Endothelial cell (in vitro differentiated cells): ENCODE measurements at regions not wholly inside any gene's neighbourhood (a gene's known extent, or its start where the extent isn't known, plus 50 kb on each side); places are given as distances from the start of the nearest gene placed in this dataset.

Experiments used
- DNase-seq: peaks from one replicate; pipeline ENCODE4 v3.0.0; 2021; ENCODE audit warnings: low spot score
- H3K27ac Mint-ChIP-seq: one replicate; pipeline ENCODE4 v1.8.0; 2021; ENCODE audit warnings: mixed read lengths, inconsistent platforms; ENCODE audit not compliant: unreplicated experiment
- H3K27me3 Mint-ChIP-seq: one replicate; pipeline ENCODE4 v1.8.0; 2021; ENCODE audit warnings: mild to moderate bottlenecking, moderate library complexity, mixed read lengths, inconsistent platforms; ENCODE audit not compliant: unreplicated experiment
- H3K36me3 Mint-ChIP-seq: one replicate; pipeline ENCODE4 v1.8.0; 2021; ENCODE audit warnings: mild to moderate bottlenecking, low read depth, mixed read lengths, inconsistent platforms; ENCODE audit not compliant: unreplicated experiment
- H3K4me1 Mint-ChIP-seq: one replicate; pipeline ENCODE4 v1.8.0; 2021; ENCODE audit warnings: mild to moderate bottlenecking, mixed read lengths, inconsistent platforms; ENCODE audit not compliant: unreplicated experiment
- H3K4me3 Mint-ChIP-seq: one replicate; pipeline ENCODE4 v1.8.0; 2021; ENCODE audit warnings: mild to moderate bottlenecking, mixed read lengths, inconsistent platforms; ENCODE audit not compliant: unreplicated experiment
- H3K9me3 Mint-ChIP-seq: one replicate; pipeline ENCODE4 v1.8.0; 2021; ENCODE audit warnings: mixed read lengths, inconsistent platforms; ENCODE audit not compliant: unreplicated experiment
- CTCF ChIP-seq: fragments of 200-600 bp; sonication (generic); IDR thresholded peaks from one replicate; pipeline ENCODE4 v1.5.0; 2021; ENCODE audit warnings: antibody characterized with exemption; ENCODE audit not compliant: unreplicated experiment

DNA sequence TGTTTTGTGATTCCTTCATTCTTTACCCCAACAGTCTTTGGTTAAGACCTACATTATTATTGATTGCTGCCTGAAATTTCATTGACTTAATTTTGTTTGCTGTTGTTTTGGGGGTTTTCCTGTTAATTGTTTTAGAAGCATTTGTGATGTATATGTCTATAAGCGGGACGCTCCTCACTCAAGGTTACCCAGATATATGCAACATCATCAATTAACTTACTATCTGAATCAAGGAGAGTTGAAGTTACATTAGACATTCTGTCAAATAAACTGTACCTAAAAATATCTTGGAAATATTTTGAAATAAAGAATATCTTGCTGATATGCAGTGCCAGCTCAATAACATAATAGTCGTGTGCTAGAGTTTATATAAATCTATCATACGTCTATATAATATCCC lies 125.9 kb upstream of the CDH18 start:
- no peak overlapping the region for H3K27ac Mint-ChIP-seq
- DNase-seq: no peak
- H3K36me3 Mint-ChIP-seq: no peaks in the 10 kb centered on the region
- no peak for TF ChIP-seq CTCF
- no peak overlapping the region for H3K4me3 Mint-ChIP-seq
- no peaks in the 10 kb centered on the region for H3K9me3 Mint-ChIP-seq
- H3K27me3 Mint-ChIP-seq: peaks cover 2% of the 10 kb centered on the region
- H3K4me1 Mint-ChIP-seq: peaks cover 3% of the 10 kb centered on the region

DNA sequence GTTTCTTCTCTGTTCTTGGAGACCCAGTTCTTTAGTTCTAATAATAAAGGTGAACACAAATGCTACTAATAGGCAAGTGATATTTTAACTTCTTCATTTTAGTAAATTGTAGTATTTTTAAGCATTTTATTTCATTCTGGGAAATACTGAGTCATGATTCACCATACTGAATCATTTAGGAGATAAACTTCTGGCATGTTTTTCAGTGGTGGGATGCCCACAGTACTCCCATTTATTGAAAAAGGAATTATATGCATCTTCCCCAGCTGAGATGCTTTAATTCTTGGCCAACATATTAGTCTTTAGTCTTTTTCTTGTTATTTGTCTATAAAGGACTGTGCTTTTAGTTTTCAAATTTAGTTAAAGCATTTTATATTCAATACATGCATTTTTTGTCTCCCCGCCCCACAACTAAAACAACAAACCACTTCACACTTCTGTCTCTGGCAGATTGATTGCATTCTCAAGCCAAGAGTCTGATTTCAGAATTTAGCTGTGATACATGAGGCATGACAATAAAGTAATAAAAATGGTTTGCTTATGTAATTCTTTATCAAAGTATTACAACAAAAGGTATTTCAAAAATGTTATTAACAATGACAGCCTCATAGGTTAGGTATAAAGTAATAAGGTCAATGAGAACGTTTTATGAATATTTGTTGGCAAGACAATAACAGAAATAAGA lies 125.2 kb upstream of the CDH18 start:
- H3K36me3 Mint-ChIP-seq: no peaks in the 10 kb centered on the region
- peaks cover 3% of the 10 kb centered on the region for H3K4me1 Mint-ChIP-seq
- no peak overlapping the region for H3K27ac Mint-ChIP-seq
- DNase-seq: no peak
- no peaks in the 10 kb centered on the region for H3K9me3 Mint-ChIP-seq
- peaks cover 2% of the 10 kb centered on the region for H3K27me3 Mint-ChIP-seq
- H3K4me3 Mint-ChIP-seq: no peak overlapping the region
- no peak for TF ChIP-seq CTCF

- H3K9me3 Mint-ChIP-seq: no peaks in the 10 kb centered on the region
- no peak for DNase-seq
- no peaks in the 10 kb centered on the region for H3K36me3 Mint-ChIP-seq
- no peak overlapping the region for H3K27ac Mint-ChIP-seq
- TF ChIP-seq CTCF: no peak
- H3K4me3 Mint-ChIP-seq: no peak overlapping the region
- H3K4me1 Mint-ChIP-seq: peaks cover 3% of the 10 kb centered on the region
- peaks cover 3% of the 10 kb centered on the region for H3K27me3 Mint-ChIP-seq
Measured at GRCh38 chr5:20109326-20109725, 121.3 kb upstream of the CDH18 start.

DNA sequence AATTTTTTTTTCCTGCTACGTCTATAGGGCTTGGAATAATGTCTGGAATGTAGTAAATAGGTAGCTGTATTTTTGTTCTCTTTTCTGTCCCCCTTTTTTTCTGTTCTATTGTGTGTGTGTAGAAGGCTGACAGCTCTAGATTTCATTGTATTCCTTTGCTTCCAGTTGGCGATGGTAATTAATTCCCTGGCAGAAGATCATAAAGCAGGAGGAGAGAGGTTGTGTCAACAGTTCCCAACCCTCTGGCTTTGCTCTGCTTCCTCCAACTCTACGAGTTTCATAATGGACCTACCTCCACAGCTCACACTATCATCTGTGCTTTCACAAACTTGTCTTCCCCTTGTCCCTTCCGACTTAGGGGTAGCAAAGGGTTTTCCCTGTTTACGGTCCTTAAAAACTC lies 117.9 kb upstream of the CDH18 start:
- Mint-ChIP-seq H3K4me3 (no peak overlapping the region), H3K9me3 (no peaks in the 10 kb centered on the region), H3K27ac (no peak overlapping the region), H3K36me3 (no peaks in the 10 kb centered on the region), H3K27me3 (peaks cover 2% of the 10 kb centered on the region), H3K4me1 (peaks cover 3% of the 10 kb centered on the region)
- DNase-seq: no peak
- no peak for TF ChIP-seq CTCF

DNA sequence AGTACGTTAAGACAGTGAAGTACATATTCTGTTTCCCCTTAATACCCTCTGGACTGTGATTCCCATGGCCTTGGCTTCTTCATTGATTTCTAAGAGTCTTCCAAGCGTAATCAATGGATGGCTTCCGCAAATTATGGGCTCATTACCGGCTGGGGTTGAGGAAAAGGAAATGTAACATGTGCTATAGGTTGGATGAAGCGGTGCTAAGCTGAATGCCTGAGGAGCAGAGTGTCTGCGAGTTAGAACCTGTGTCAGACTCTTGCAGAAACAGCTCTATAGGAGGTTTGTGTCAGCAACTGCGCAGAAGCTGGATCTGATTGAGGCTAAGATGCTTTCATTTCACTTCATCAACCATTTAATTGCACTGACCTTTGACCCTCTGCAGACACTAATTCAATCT lies 114.3 kb upstream of the CDH18 start:
- H3K27me3 Mint-ChIP-seq: peaks cover 2% of the 10 kb centered on the region
- no peaks in the 10 kb centered on the region for H3K36me3 Mint-ChIP-seq
- no peak overlapping the region for H3K27ac Mint-ChIP-seq
- no peak for DNase-seq
- H3K4me3 Mint-ChIP-seq: no peak overlapping the region
- no peak for TF ChIP-seq CTCF
- H3K9me3 Mint-ChIP-seq: no peaks in the 10 kb centered on the region
- H3K4me1 Mint-ChIP-seq: no peaks in the 10 kb centered on the region
